HepG2 (cell line): ENCODE measurements at regions not wholly inside any gene's neighbourhood (a gene's known extent, or its start where the extent isn't known, plus 50 kb on each side); places are given as distances from the start of the nearest gene placed in this dataset.

Experiments
- MEF2D ChIP-seq: sonication (generic); formaldehyde crosslinking; IDR thresholded peaks from 2 replicates; pipeline ENCODE4 v1.5.1; 2020; ENCODE audit warnings: mild to moderate bottlenecking, missing genetic modification reagents
- ZNF260 ChIP-seq: sonication (generic); formaldehyde crosslinking; IDR thresholded peaks from 2 replicates; pipeline ENCODE4 v1.4.0; 2020; ENCODE audit warnings: missing genetic modification reagents, low read depth, mild to moderate bottlenecking, borderline replicate concordance

DNA sequence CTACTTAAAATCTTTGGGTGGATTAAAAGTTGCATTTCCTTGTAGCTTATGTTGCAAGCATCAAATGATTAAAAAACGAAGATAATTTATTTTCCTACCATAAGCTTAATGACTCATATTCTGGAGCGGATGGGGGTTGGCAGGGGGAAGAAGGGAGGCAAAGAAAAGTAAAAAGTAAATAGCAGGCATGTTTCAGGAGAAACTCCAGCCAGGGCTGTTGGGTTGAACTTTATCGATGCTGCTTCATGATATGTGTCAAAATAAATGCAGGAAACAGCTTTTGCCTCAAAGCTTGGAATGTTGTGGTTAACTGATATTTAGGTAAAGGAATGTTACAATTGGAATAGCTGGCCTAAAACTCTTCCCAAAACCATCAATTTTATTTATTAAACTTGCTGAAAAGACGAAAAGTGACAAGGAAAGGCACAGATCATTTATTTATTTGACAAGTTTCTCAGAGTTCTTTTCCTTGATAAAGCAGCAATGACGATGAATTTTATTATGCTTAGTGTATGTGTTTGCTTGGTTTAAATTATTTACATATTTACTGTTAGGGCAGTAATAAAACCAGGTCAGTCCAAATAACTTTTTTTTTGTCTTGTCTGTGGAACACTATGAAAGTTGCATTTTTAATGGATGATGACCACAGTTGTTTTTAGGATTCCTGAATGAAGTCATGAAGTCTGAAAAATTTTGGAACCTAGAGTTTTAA, 177.9 kb downstream of the PCSK1 start:
- TF ChIP-seq MEF2D (CRISPR knock-in tag) = no peak
- TF ChIP-seq ZNF260 (CRISPR knock-in tag) = no peak
